ENCODE measurements at regions not wholly inside any gene's neighbourhood (a gene's known extent, or its start where the extent isn't known, plus 50 kb on each side); places are given as distances from the start of the nearest gene placed in this dataset.

GRCh38 chr9:24731754-24732153, 186.1 kb upstream of the IZUMO3 start:
- H2BK5ac ChIP-seq (ENCODE audit: low read depth, low read length, poor library complexity, severe bottlenecking) = no peak overlapping the region
- H2BK120ac ChIP-seq (ENCODE audit: low read depth, low read length) = no peak overlapping the region
- no peak overlapping the region for H3K14ac ChIP-seq (replicated peaks; ENCODE audit: low read depth, low read length)
- H2BK15ac ChIP-seq (ENCODE audit: low read depth, low read length) = no peak overlapping the region
- no peak overlapping the region for H4K91ac ChIP-seq (ENCODE audit: insufficient read depth, low read depth, low read length)
- POLR2A ChIA-PET (ENCODE audit: unreplicated experiment) = no interaction called here
- H3K18ac ChIP-seq (ENCODE audit: low read depth, low read length) = no peak overlapping the region
- H3K4me2 ChIP-seq (ENCODE audit: low read depth, low read length) = no peak overlapping the region
- H4K5ac ChIP-seq (ENCODE audit: low read depth, low read length) = no peak overlapping the region
- dilution Hi-C loops (cut with HindIII; ENCODE audit: low sequenced_read_pairs, unreplicated experiment) (no loop called here), intact Hi-C loops (cut with micrococcal nuclease) (no loop called here), in situ Hi-C loops (cut with MboI; ENCODE audit: low sequenced_read_pairs) (no loop called here)
- no peak overlapping the region for H3K4ac ChIP-seq (ENCODE audit: low read depth, low read length)
- no peaks in the 10 kb centered on the region for H3K27me3 ChIP-seq (ENCODE audit: control insufficient read depth, insufficient read depth, low read length)
- DNase-seq (no peak), ATAC-seq (ENCODE audit: low read depth) (no peak)
- H2BK20ac ChIP-seq (ENCODE audit: low read depth, low read length) = no peak overlapping the region
- H3K23ac ChIP-seq (ENCODE audit: low read depth, low read length) = no peak overlapping the region
- H3K9me1 ChIP-seq (ENCODE audit: insufficient read depth, low read length) = no peaks in the 10 kb centered on the region
- H3K9ac ChIP-seq (ENCODE audit: low read depth, low read length) = no peak overlapping the region
- H2AK5ac ChIP-seq (ENCODE audit: low read depth, low read length) = no peak overlapping the region
- H3K36me3 ChIP-seq (ENCODE audit: control insufficient read depth, insufficient read depth, low read length) = no peaks in the 10 kb centered on the region
- WGBS, 2 experiments (ENCODE audit: extremely low coverage in 2 of 2, insufficient read length in 1 of 2) = no CpG with 5 or more reads among the region's 1 CpG
- no peak for TF ChIP-seq POLR2A (IDR thresholded peaks at IDR 0.05; ENCODE audit: low read depth, low read length)
- no peak for TF ChIP-seq CHD1 (IDR thresholded peaks at IDR 0.05; ENCODE audit: low read depth, low read length)
- TF ChIP-seq SMC3 (IDR thresholded peaks at IDR 0.05; ENCODE audit: low read depth, low read length) = no peak
- no peak overlapping the region for H2AK9ac ChIP-seq (replicated peaks; ENCODE audit: low read depth, low read length, poor library complexity)
- CTCF ChIA-PET = no interaction called here
- no peak overlapping the region for H3K27ac ChIP-seq (ENCODE audit: insufficient read depth, low read length)
- no peak overlapping the region for H3K56ac ChIP-seq (ENCODE audit: extremely low read depth, insufficient read depth, low read length)
- H3K79me1 ChIP-seq (ENCODE audit: low read depth in 1 of 2, low read length in 2 of 2) = no peaks in the 10 kb centered on the region
- H4K20me1 ChIP-seq (ENCODE audit: insufficient read depth, low read length) = no peaks in the 10 kb centered on the region
- no peak overlapping the region for H4K8ac ChIP-seq (ENCODE audit: low read depth in 2 of 2, low read length in 2 of 2)
- H3K4me3 ChIP-seq (ENCODE audit: insufficient read depth, low read depth, low read length) = no peak overlapping the region
- no TSS peak for BruUV-seq (replicated peaks)
- peaks cover 3% of the 10 kb centered on the region; the same call in 1 of the 2 replicates for H3K9me3 ChIP-seq (ENCODE audit: control insufficient read depth, insufficient read depth, low read length)
- H2AFZ ChIP-seq (replicated peaks; ENCODE audit: low read length, poor library complexity) = no peak overlapping the region
- no peaks in the 10 kb centered on the region for H3K4me1 ChIP-seq (ENCODE audit: control insufficient read depth, insufficient read depth, low read length)

Data from IMR-90 (cell line).